A549 (cell line): ENCODE measurements at regions not wholly inside any gene's neighbourhood (a gene's known extent, or its start where the extent isn't known, plus 50 kb on each side); places are given as distances from the start of the nearest gene placed in this dataset.

Source experiments
- CHD2 ChIP-seq: fragments of 150-350 bp; IDR thresholded peaks from 2 replicates; pipeline ENCODE4 v1.6.1; 2014; ENCODE audit warnings: low read length; ENCODE audit not compliant: partially characterized antibody
- CTCF ChIP-seq: fragments of >200 bp; sonication (Bioruptor Twin); formaldehyde crosslinking; IDR thresholded peaks from 3 replicates; pipeline ENCODE4 v1.5.1; 2016
- HDAC2 ChIP-seq: fragments of 200-600 bp; sonication (generic); IDR thresholded peaks from 2 replicates; pipeline ENCODE4 v1.6.1; 2016
- HOXB13 ChIP-seq: fragments of 250-450 bp; sonication (Bioruptor Pico); IDR thresholded peaks from 2 replicates; pipeline ENCODE4 v1.5.0; 2020; ENCODE audit warnings: low read depth, mild to moderate bottlenecking, moderate library complexity
- JUN ChIP-seq, 2 experiments: fragments of >200 bp; sonication (Bioruptor Twin); formaldehyde crosslinking; IDR thresholded peaks; 2 replicates in 1 of 2; 3 replicates in 1 of 2; pipeline ENCODE4 v1.6.1; 2016 to 2017
- REST ChIP-seq: fragments of 200-600 bp; sonication (generic); IDR thresholded peaks from 2 replicates; pipeline ENCODE4 v1.6.1; 2016; ENCODE audit warnings: antibody characterized with exemption, mild to moderate bottlenecking, moderate library complexity
- RFX5 ChIP-seq: fragments of 450-650 bp; IDR thresholded peaks from 2 replicates; pipeline ENCODE4 v1.7.1; 2014; ENCODE audit warnings: antibody characterized with exemption, mild to moderate bottlenecking, moderate library complexity

GRCh38 chr2:188047735-188048134 lies 243.9 kb upstream of the GULP1 start:
- TF ChIP-seq HOXB13 = no peak
- no peak for TF ChIP-seq JUN (IDR thresholded peaks at IDR 0.05)
- no peak for TF ChIP-seq HDAC2
- no peak for TF ChIP-seq CHD2
- no peak for TF ChIP-seq REST
- no peak for TF ChIP-seq CTCF
- no peak for TF ChIP-seq RFX5
